B cell (primary cell): ENCODE measurements at regions not wholly inside any gene's neighbourhood (a gene's known extent, or its start where the extent isn't known, plus 50 kb on each side); places are given as distances from the start of the nearest gene placed in this dataset. TPM values are rescaled to one million over a fixed set of nuclear protein-coding genes. Genes with fewer than 3 reads are reported as not detected.

ENCODE experiments used
- ATAC-seq: fragments of 200-7000 bp; cut with Tn5 transposase; one replicate; pipeline ENCODE4 v1.10.0; 2021; ENCODE audit warnings: low read depth, mild to moderate bottlenecking, moderate number of reproducible peaks, moderate library complexity
- CTCF ChIA-PET: fragments of 350-600 bp; sonication (Branson Sonifier 250); formaldehyde crosslinking; loops from one replicate; lab custom pipeline; 2021; ENCODE audit warnings: antibody characterized with exemption, inconsistent platforms; lab: Charles Lee
- POLR2A ChIA-PET: fragments of 350-600 bp; sonication (Branson Sonifier 250); formaldehyde crosslinking; loops from one replicate; lab custom pipeline; 2021; ENCODE audit warnings: antibody characterized with exemption; lab: Charles Lee
- DNase-seq: peaks from one replicate; pipeline ENCODE4 v3.0.0; 2013
- H2AFZ ChIP-seq: 2 replicates; pipeline ENCODE4 v1.6.1; 2012; ENCODE audit warnings: mild to moderate bottlenecking, low read depth, low read length; ENCODE audit not compliant: insufficient read depth, poor library complexity, severe bottlenecking
- H3K27ac ChIP-seq, 2 donors: 1 replicate in 1 of 2; 2 replicates in 1 of 2; pipeline ENCODE4 v1.5.1; 2012 to 2013; ENCODE audit warnings: low read length in 2 of 2, mild to moderate bottlenecking in 2 of 2, moderate library complexity in 1 of 2
- H3K27me3 ChIP-seq, 4 experiments: fragments of 200-600 bp in 1 of 4; sonication (generic) in 1 of 4; replicated peaks in 1 of 4; 1 replicate in 2 of 4; 2 replicates in 2 of 4; pipeline versions ENCODE4 v1.6.1 to v1.7.0; 2013 to 2016; ENCODE audit warnings: low read length in 3 of 4, mild to moderate bottlenecking in 2 of 4, mixed read lengths in 1 of 4, moderate library complexity in 1 of 4; ENCODE audit not compliant: insufficient read depth in 4 of 4, control insufficient read depth in 3 of 4; ENCODE audit errors: control extremely low read depth in 1 of 4
- H3K36me3 ChIP-seq, 2 experiments: replicated peaks in 1 of 2; 1 replicate in 1 of 2; 2 replicates in 1 of 2; pipeline versions ENCODE4 v1.6.1 to v1.7.1; 2013; ENCODE audit warnings: low read length in 1 of 2; ENCODE audit not compliant: insufficient read depth in 2 of 2, control insufficient read depth in 1 of 2; ENCODE audit errors: control extremely low read depth in 1 of 2, extremely low read depth in 1 of 2
- H3K4me1 ChIP-seq, 2 donors: fragments of 200-600 bp in 1 of 2; sonication (generic) in 1 of 2; 1 replicate in 1 of 2; 2 replicates in 1 of 2; pipeline versions ENCODE4 v1.5.1 to v1.6.1; 2013 to 2017; ENCODE audit warnings: low read length in 2 of 2; ENCODE audit not compliant: control insufficient read depth in 2 of 2, insufficient read depth in 2 of 2
- H3K4me2 ChIP-seq: replicated peaks from 2 replicates; pipeline ENCODE3; 2012; ENCODE audit warnings: mild to moderate bottlenecking, low read depth, low read length; ENCODE audit not compliant: poor library complexity, severe bottlenecking
- H3K4me3 ChIP-seq, 5 experiments: fragments of 200-600 bp in 1 of 5; sonication (generic) in 1 of 5; 1 replicate in 3 of 5; 2 replicates in 2 of 5; pipeline versions ENCODE4 v1.5.1 to v1.7.0; 2011 to 2016; ENCODE audit warnings: low read length in 4 of 5, mild to moderate bottlenecking in 4 of 5, low read depth in 2 of 5, control low read depth in 1 of 5, moderate library complexity in 1 of 5; ENCODE audit not compliant: insufficient read depth in 1 of 5; ENCODE audit errors: control extremely low read depth in 1 of 5, extremely low read depth in 1 of 5
- H3K79me2 ChIP-seq: fragments of 200-600 bp; sonication (generic); one replicate; pipeline ENCODE4 v1.6.0; 2016; ENCODE audit warnings: low read length; ENCODE audit not compliant: control insufficient read depth, insufficient read depth
- H3K9ac ChIP-seq: fragments of 200-600 bp; sonication (generic); 2 replicates; pipeline ENCODE4 v1.6.1; 2017; ENCODE audit warnings: mild to moderate bottlenecking, low read length, moderate library complexity
- H3K9me3 ChIP-seq, 3 donors: one replicate each; pipeline versions ENCODE4 v1.6.1 to v1.7.1; 2013; ENCODE audit warnings: low read length in 2 of 3; ENCODE audit not compliant: control insufficient read depth in 2 of 3, insufficient read depth in 1 of 3; ENCODE audit errors: control extremely low read depth in 1 of 3
- H4K20me1 ChIP-seq: 2 replicates; pipeline ENCODE4 v1.6.0; 2012; ENCODE audit warnings: mild to moderate bottlenecking, low read length; ENCODE audit not compliant: insufficient read depth, control insufficient read depth, poor library complexity, severe bottlenecking
- H3K27ac Mint-ChIP-seq: one replicate; pipeline ENCODE4 v1.8.0; 2021; ENCODE audit warnings: mixed read lengths
- H3K27me3 Mint-ChIP-seq: one replicate; pipeline ENCODE4 v1.8.0; 2021; ENCODE audit warnings: mixed read lengths
- H3K4me1 Mint-ChIP-seq: one replicate; pipeline ENCODE4 v1.8.0; 2021; ENCODE audit warnings: mixed read lengths
- H3K4me3 Mint-ChIP-seq: one replicate; pipeline ENCODE4 v1.8.0; 2021; ENCODE audit warnings: mixed read lengths
- H3K9me3 Mint-ChIP-seq: one replicate; pipeline ENCODE4 v1.8.0; 2022; ENCODE audit warnings: mixed read lengths; ENCODE audit not compliant: insufficient read depth
- EZH2 ChIP-seq: IDR thresholded peaks from 2 replicates; pipeline ENCODE4 v1.6.1; 2012; ENCODE audit warnings: borderline replicate concordance, low read depth, mild to moderate bottlenecking, moderate library complexity, low read length; ENCODE audit not compliant: insufficient read depth, poor library complexity, severe bottlenecking
- WGBS: methylation state at CpG from one replicate; pipeline ENCODE4 v1.1.5; 2013; ENCODE audit warnings: missing lambda C conversion rate; ENCODE audit not compliant: insufficient coverage; 5-methylcytosine and 5-hydroxymethylcytosine counted together
- intact Hi-C: fragments of 100-400 bp; cut with micrococcal nuclease; formaldehyde crosslinking; loops from one replicate; pipeline ENCODE4 v1.10.0; 2022
- small RNA-seq: library from RNA; depleted of rRNA; stranded (forward); fragments of <200 nt; gene quantifications from one replicate; pipeline ENCODE3, GENCODE V24; 2012; ENCODE audit warnings: low replicate concordance, low read depth; ENCODE audit not compliant: insufficient read length
- TF ChIP-seq, protein P1 (sequence below): fragments of 200-600 bp; IDR thresholded peaks from one replicate; pipeline ENCODE4 v1.8.0; 2022; ENCODE audit warnings: antibody characterized with exemption, mild to moderate bottlenecking

DNA sequence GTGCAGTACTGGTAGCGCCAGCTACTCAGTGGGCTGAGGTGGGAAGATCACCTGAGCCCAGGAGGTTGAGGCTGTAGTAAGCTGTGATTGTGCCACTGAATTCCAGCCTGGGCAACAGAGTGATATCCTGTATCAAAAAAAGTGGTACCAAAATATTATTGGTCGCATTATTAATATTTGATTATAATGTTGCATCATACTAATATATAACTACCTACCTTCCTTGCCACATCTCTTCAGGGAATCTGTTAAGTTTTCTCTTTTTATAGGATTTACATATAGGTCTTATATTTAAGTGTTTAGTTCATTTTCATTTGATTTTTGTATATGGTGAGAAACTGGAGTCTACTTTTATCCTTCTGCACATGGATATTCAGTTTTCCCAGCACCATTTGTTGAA lies 66.3 kb upstream of the PHACTR3 start:
- Mint-ChIP-seq H3K4me1 (no peaks in the 10 kb centered on the region), H3K9me3 (peaks cover 8% of the 10 kb centered on the region)

DNA sequence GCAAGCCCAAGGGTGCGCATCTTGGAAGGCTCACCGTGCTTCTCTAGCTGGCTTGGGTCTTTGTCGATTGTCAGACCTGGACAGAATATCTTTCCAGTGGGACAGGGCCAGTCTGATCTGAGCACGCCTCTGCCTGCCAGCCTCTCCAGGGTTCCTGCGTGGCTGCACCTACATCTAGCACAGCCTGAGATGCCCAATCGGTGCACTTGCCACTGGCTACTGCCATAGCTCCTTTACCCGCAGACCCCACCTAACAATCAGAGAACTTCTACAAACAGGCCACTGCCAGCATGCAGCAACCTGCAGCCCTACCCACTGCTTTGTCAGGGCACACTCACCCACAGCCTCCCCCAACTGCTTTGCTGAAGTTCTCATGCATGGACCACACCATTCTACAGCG lies 56.7 kb upstream of the PHACTR3 start:
- no peaks in the 10 kb centered on the region for H3K79me2 ChIP-seq
- Mint-ChIP-seq H3K27me3 (peaks cover 5% of the 10 kb centered on the region), H3K9me3 (peaks cover 4% of the 10 kb centered on the region), H3K4me3 (no peak overlapping the region), H3K27ac (no peak overlapping the region), H3K4me1 (no peaks in the 10 kb centered on the region)
- H3K9ac ChIP-seq, result no peak overlapping the region
- DNase-seq, result no peak
- no peak for ATAC-seq
- WGBS, result 95% methylated on average over 7 of the region's 8 CpGs
- H3K4me1 ChIP-seq, result no peaks in the 10 kb centered on the region
- H2AFZ ChIP-seq, result no peak overlapping the region
- ChIA-PET POLR2A (no interaction called here), CTCF (no interaction called here)
- peaks cover 0 to 4% (median 2%) of the 10 kb centered on the region in 4 experiments for H3K27me3 ChIP-seq
- no peak overlapping the region for H3K4me2 ChIP-seq
- H3K36me3 ChIP-seq, result no peaks in the 10 kb centered on the region
- peaks cover 0 to 8% (median 0%) of the 10 kb centered on the region in 3 donors for H3K9me3 ChIP-seq
- no peak overlapping the region for H3K4me3 ChIP-seq
- intact Hi-C loops, result no loop called here
- no peak overlapping the region for H3K27ac ChIP-seq
- no peak for TF ChIP-seq EZH2
- TF ChIP-seq, protein P1, sequence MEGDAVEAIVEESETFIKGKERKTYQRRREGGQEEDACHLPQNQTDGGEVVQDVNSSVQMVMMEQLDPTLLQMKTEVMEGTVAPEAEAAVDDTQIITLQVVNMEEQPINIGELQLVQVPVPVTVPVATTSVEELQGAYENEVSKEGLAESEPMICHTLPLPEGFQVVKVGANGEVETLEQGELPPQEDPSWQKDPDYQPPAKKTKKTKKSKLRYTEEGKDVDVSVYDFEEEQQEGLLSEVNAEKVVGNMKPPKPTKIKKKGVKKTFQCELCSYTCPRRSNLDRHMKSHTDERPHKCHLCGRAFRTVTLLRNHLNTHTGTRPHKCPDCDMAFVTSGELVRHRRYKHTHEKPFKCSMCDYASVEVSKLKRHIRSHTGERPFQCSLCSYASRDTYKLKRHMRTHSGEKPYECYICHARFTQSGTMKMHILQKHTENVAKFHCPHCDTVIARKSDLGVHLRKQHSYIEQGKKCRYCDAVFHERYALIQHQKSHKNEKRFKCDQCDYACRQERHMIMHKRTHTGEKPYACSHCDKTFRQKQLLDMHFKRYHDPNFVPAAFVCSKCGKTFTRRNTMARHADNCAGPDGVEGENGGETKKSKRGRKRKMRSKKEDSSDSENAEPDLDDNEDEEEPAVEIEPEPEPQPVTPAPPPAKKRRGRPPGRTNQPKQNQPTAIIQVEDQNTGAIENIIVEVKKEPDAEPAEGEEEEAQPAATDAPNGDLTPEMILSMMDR, result no peak
- H4K20me1 ChIP-seq, result no peaks in the 10 kb centered on the region

More for the DNA sequence above, 66.3 kb upstream of the PHACTR3 start:
- DNase-seq (no peak), ATAC-seq (no peak)
- no peak overlapping the region for H3K27ac Mint-ChIP-seq
- no peak overlapping the region for H3K4me3 ChIP-seq
- H2AFZ ChIP-seq, result no peak overlapping the region
- intact Hi-C loops, result no loop called here
- no peak overlapping the region for H3K27ac ChIP-seq
- ChIA-PET POLR2A (no interaction called here), CTCF (no interaction called here)
- H3K4me3 Mint-ChIP-seq, result no peak overlapping the region
- no peaks in the 10 kb centered on the region for H3K79me2 ChIP-seq
- H3K27me3 ChIP-seq, result no peaks in the 10 kb centered on the region
- H3K27me3 Mint-ChIP-seq, result peaks cover 8% of the 10 kb centered on the region
- no peaks in the 10 kb centered on the region for H4K20me1 ChIP-seq
- H3K4me2 ChIP-seq, result no peak overlapping the region
- H3K9me3 ChIP-seq, result peaks cover 4 to 8% (median 8%) of the 10 kb centered on the region in 3 donors
- no peak overlapping the region for H3K9ac ChIP-seq
- no peaks in the 10 kb centered on the region for H3K4me1 ChIP-seq
- no peaks in the 10 kb centered on the region for H3K36me3 ChIP-seq
- WGBS, result no CpG with 5 or more reads among the region's 2 CpGs
- no peak for TF ChIP-seq EZH2
- TF ChIP-seq, protein P1, result no peak

Small RNA genes in the stretch of these regions (small RNA-seq; reads per million reads assigned to genes)
- not detected for gene PIEZO1P1
